Spleen (tissue), 7 donors: ENCODE measurements at regions not wholly inside any gene's neighbourhood (a gene's known extent, or its start where the extent isn't known, plus 50 kb on each side); places are given as distances from the start of the nearest gene placed in this dataset.
"Not testable (repeated sequence)": the region's sequence is repeated elsewhere in the genome, so short reads cannot be mapped to it uniquely, and the experiment has no call there.

Source experiments
- CTCF ChIP-seq, 11 experiments: fragments of 200-600 bp in 7 of 11; fragments of 450-650 bp in 4 of 11; sonication (generic) in 4 of 11; IDR thresholded peaks in 8 of 11; conservative IDR thresholded peaks in 3 of 11; 1 replicate in 7 of 11; 2 replicates in 4 of 11; pipeline versions ENCODE4 v1.4.0 to v1.8.0; 2016 to 2021; ENCODE audit warnings: antibody characterized with exemption in 11 of 11, inconsistent platforms in 4 of 11, mild to moderate bottlenecking in 1 of 11
- POLR2A ChIP-seq, 3 donors: fragments of 450-650 bp; IDR thresholded peaks; one replicate each; pipeline ENCODE4 v1.5.1; 2017; ENCODE audit warnings: antibody characterized with exemption in 3 of 3, mild to moderate bottlenecking in 1 of 3
- donor health status: DM: no; HTN: no; CAD: no; lungs with moderate emphysema.
- donor health status: DM: no; HTN: no; CAD: no.
- donor health status: DM: no; HTN: no; CAD: no.

- not testable (repeated sequence) for TF ChIP-seq POLR2A (IDR thresholded peaks at IDR 0.05); CTCF (IDR thresholded peaks at IDR 0.05 in 8 of 11, conservative IDR thresholded peaks at IDR 0.05 in 3 of 11)
Observed at GRCh38 chr1:98512216-98512615, 149.3 kb upstream of the SNX7 start.
